ENCODE measurements at regions not wholly inside any gene's neighbourhood (a gene's known extent, or its start where the extent isn't known, plus 50 kb on each side); places are given as distances from the start of the nearest gene placed in this dataset.
A peak's percentile ranks its signal among the peaks of the same experiment; 100 is the strongest.
"Not testable (repeated sequence)": the region's sequence is repeated elsewhere in the genome, so short reads cannot be mapped to it uniquely, and the experiment has no call there.

DNA sequence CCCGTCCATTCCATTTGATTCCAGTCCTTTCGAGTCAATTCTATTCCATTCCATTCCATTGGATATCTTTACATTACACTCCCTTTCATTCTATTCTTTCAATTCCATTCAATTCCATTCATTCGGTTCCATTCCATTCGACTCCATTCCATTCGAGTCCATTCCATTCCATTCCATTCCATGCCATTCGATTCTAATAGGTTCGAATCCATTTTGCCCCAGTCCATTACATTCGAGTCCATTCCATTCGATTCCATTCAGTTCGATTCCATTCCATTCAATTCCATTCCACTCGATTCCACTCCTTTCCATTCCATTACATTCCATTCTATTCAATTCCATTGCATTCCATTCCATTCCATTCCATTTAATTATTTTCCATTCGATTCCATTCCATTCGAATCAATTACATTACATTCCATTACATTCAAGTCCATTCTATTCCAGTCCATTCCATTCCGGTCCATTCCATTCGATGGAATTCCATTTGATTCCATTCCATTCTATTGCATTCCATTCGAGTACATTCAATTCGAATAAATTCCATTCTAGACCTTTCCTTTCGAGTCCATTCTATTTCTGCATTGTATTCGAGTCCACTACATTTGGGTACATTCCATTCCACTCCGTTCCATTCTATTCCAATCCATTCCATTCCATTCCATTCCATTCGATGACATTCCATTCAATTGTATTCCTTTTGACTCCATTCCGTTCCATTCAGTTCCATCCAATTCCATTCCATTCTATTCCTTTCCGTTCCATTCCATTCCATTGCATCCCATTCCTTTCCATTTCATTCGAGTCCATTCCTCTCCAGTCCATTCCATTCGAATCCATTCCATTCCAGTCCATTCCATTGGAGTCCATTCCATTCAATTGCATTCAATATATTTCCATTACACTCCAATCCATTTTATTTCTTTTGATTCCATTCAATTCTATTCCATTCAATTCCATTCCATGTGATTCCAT, 2604.8 kb upstream of the TPTE start:
- TF ChIP-seq CTCF (IDR thresholded peaks at IDR 0.05; ENCODE audit: low read depth, low read length) = no peak
- DNase-seq (ENCODE audit: low read depth, low spot score) = no peak
- in situ Hi-C loops (cut with HindIII; ENCODE audit: low sequenced_read_pairs) = no loop called here
- H3K4me3 ChIP-seq (ENCODE audit: low read depth, low read length) = no peak overlapping the region

DNA sequence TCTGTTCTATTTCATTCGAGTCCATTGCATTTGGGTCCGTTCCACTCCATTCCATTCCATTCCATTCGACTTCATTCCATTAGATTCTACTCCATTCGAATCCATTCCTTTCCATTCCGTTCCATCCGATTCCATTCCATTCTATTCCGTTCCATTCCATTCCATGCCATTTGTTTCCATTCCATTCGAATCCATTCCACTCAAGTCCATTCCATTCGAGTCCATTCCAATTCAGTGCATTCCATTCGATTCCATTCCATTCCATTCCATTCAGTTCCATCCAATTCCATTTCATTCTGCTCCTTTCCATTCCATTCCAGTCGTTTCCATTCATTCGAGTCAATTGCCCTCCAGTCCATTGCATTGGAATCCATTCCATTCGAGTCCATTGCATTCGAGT, 2603.7 kb upstream of the TPTE start:
- DNase-seq (ENCODE audit: low read depth, low spot score) = peak; percentile 24
- no peak overlapping the region for H3K4me3 ChIP-seq (ENCODE audit: low read depth, low read length)
- no peak for TF ChIP-seq CTCF (IDR thresholded peaks at IDR 0.05; ENCODE audit: low read depth, low read length)
- in situ Hi-C loops (cut with HindIII; ENCODE audit: low sequenced_read_pairs) = no loop called here

DNA sequence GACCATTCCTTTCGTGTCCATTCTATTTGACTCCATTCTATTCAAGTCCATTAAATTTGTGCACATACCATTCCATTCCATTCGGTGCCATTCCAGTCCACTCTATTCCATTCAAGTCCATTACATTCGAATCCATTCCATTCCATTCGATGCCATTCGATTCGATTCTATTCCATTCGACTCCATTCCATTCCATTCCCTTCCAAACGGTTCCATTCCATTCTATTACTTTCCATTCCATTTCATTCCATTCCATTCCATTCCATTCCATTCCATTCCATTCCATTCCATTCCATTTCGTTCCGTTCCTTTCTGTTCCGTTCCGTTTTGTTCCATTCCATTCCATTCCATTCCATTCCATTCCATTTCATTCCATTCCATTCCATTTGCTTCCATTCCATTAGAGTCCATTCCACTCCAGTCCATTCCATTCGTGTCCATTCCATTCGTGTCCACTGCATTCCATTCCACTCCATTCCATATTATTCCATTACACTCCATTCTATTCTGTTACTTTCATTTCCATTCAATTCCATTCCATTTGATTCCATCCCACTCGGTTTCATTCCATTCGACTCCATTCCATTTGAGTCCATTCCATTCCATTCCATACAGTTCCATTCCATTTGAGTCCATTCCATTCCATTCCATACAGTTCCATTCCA, 2595.3 kb upstream of the TPTE start:
- H3K4me3 ChIP-seq (ENCODE audit: low read depth, low read length); in situ Hi-C loops (cut with HindIII; ENCODE audit: low sequenced_read_pairs): not testable (repeated sequence)
- peak; percentile 32 for DNase-seq (ENCODE audit: low read depth, low spot score)

DNA sequence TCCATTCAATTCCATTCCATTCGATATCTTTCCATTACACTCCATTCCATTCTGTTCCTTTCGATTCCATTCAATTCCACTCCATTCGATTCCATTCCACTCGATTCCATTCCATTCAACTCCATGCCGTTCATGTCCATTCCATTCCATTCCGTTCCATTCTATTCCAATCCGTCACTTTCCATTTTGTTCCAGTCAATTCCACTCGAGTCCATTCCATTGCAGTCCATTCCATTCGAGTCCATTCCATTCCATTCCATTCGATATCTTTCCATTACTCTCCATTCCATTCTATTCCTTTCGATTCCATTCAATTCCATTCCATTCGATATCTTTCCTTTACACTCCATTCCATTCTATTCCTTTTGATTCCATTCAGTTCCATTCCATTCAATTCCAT, 2592.9 kb upstream of the TPTE start:
- H3K4me3 ChIP-seq (ENCODE audit: low read depth, low read length); DNase-seq (ENCODE audit: low read depth, low spot score); in situ Hi-C loops (cut with HindIII; ENCODE audit: low sequenced_read_pairs): not testable (repeated sequence)

- DNase-seq (ENCODE audit: low read depth, low spot score); H3K4me3 ChIP-seq (ENCODE audit: low read depth, low read length); in situ Hi-C loops (cut with HindIII; ENCODE audit: low sequenced_read_pairs): not testable (repeated sequence)
These were observed 2591.8 kb upstream of the TPTE start for GRCh38 chr21:7929586-7929985.

GRCh38 chr21:7930445-7930844, 2590.9 kb upstream of the TPTE start:
- in situ Hi-C loops (cut with HindIII; ENCODE audit: low sequenced_read_pairs); H3K4me3 ChIP-seq (ENCODE audit: low read depth, low read length); DNase-seq (ENCODE audit: low read depth, low spot score): not testable (repeated sequence)

DNA sequence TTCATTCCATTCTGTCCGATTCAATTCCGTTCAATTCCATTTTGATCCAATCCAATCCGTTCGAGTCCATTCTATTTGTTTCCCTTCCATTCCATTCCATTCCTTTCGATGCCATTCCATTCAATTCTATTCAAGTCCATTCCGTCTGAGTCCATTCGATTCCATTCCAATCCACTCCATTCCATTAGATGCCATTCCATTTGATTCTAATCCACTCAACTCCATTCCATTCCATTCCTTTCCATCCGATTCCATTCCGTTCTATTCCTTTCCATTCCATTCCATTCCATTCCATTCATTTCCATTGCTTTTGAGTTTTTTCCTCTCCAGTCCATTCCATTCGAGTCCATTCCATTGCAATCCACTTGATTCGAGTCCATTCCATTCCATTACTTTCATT, 2589.3 kb upstream of the TPTE start:
- DNase-seq (ENCODE audit: low read depth, low spot score); H3K4me3 ChIP-seq (ENCODE audit: low read depth, low read length); in situ Hi-C loops (cut with HindIII; ENCODE audit: low sequenced_read_pairs): not testable (repeated sequence)

- in situ Hi-C loops (cut with HindIII; ENCODE audit: low sequenced_read_pairs); DNase-seq (ENCODE audit: low read depth, low spot score): not testable (repeated sequence)
These were observed 2588.5 kb upstream of the TPTE start for GRCh38 chr21:7932834-7933233.

DNA sequence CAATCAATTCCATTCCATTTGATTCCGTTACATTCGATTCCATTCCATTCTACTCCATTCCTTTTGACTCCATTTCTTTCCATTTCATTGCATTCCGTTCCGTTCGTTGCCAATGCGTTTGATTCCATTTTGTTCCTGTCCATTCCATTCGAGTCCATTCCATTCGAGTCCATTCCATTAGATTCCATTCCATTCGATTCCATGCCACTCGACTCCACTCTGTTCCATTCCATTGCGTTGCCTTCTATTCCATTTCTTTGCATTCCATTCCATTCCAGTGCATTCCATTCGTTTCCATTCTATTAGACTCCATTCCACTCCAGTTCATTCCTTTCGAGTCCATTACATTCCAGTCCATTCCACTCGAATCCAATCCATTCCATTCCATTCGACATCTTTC, 2587.5 kb upstream of the TPTE start:
- no peak overlapping the region for H3K4me3 ChIP-seq (ENCODE audit: low read depth, low read length)
- in situ Hi-C loops (cut with HindIII; ENCODE audit: low sequenced_read_pairs) = no loop called here
- TF ChIP-seq CTCF (IDR thresholded peaks at IDR 0.05; ENCODE audit: low read depth, low read length) = no peak
- DNase-seq (ENCODE audit: low read depth, low spot score) = no peak

More at GRCh38 chr21:7932834-7933233, 2588.5 kb upstream of the TPTE start:
- H3K4me3 ChIP-seq (ENCODE audit: low read depth, low read length) = not testable (repeated sequence)

DNA sequence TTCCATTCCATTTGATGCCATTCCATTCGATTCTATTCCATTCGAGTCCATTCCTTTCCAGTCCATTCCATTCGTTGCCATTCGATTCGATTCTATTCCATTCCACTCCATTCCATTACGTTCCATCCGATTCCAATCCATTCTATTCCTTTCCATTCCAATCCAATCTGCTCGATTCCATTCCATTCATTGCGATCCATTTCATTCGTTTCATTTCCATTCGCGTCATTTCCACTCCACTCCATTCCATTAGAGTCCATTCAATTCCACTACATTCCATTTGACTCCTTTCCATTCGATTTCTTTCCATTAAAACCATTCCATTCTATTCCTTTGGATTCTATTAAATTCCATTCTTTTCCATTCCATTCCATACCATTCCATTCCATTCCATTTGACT, 2584.1 kb upstream of the TPTE start:
- DNase-seq (ENCODE audit: low read depth, low spot score); in situ Hi-C loops (cut with HindIII; ENCODE audit: low sequenced_read_pairs); H3K4me3 ChIP-seq (ENCODE audit: low read depth, low read length): not testable (repeated sequence)

GRCh38 chr21:7938223-7938622, 2583.2 kb upstream of the TPTE start:
- DNase-seq (ENCODE audit: low read depth, low spot score); in situ Hi-C loops (cut with HindIII; ENCODE audit: low sequenced_read_pairs); H3K4me3 ChIP-seq (ENCODE audit: low read depth, low read length): not testable (repeated sequence)

DNA sequence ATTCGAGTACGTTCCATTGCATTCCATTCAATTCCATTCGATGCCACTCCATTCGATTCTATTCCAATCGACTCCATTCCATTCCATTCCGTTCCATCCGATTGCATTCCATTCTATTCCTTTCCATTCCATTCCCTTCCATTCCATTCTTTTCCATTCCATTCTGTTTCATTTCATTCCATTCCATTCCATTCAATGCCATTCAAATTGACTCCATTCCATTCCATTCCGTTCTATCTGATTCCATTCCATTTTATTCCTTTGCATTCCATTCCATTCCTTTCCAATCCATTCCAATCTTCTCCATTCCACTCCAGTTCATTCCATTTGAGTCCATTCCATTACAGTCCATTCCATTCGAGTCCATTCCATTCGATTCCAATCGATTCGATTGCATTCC, 2580.0 kb upstream of the TPTE start:
- H3K4me3 ChIP-seq (ENCODE audit: low read depth, low read length); DNase-seq (ENCODE audit: low read depth, low spot score); in situ Hi-C loops (cut with HindIII; ENCODE audit: low sequenced_read_pairs): not testable (repeated sequence)

DNA sequence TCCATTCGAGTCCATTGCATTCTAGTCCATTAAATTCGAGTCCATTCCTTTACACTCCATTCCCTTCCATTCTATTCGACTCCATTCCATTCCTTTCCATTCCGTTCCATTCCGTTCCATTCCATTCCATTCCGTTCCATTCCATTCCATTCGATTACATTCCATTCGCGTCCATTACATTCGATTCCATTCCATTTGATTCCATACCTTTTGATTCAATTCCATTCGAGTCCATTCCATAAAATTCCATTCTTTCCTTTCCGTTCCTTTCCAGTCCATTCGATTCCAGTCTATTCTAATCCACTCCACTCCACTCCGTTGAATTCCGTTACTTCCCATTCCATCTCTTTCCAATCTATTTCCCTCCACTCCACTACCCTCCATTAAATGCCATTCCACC, 2579.2 kb upstream of the TPTE start:
- in situ Hi-C loops (cut with HindIII; ENCODE audit: low sequenced_read_pairs) = not testable (repeated sequence)

GRCh38 chr21:7943534-7943933, 2577.8 kb upstream of the TPTE start:
- in situ Hi-C loops (cut with HindIII; ENCODE audit: low sequenced_read_pairs); DNase-seq (ENCODE audit: low read depth, low spot score); H3K4me3 ChIP-seq (ENCODE audit: low read depth, low read length): not testable (repeated sequence)

More for the DNA sequence above, 2579.2 kb upstream of the TPTE start:
- H3K4me3 ChIP-seq (ENCODE audit: low read depth, low read length); DNase-seq (ENCODE audit: low read depth, low spot score): not testable (repeated sequence)

Measured in astrocyte of the spinal cord (primary cell).